HG02642 (cell line): ENCODE measurements at regions not wholly inside any gene's neighbourhood (a gene's known extent, or its start where the extent isn't known, plus 50 kb on each side); places are given as distances from the start of the nearest gene placed in this dataset.
"Not testable (repeated sequence)": the region's sequence is repeated elsewhere in the genome, so short reads cannot be mapped to it uniquely, and the experiment has no call there.

Experiments used
- ATAC-seq: cut with Tn5 transposase; IDR thresholded peaks from one replicate; pipeline ENCODE4 v1.9.1; 2021; ENCODE audit warnings: mild to moderate bottlenecking; ENCODE audit not compliant: unreplicated experiment, poor library complexity

DNA sequence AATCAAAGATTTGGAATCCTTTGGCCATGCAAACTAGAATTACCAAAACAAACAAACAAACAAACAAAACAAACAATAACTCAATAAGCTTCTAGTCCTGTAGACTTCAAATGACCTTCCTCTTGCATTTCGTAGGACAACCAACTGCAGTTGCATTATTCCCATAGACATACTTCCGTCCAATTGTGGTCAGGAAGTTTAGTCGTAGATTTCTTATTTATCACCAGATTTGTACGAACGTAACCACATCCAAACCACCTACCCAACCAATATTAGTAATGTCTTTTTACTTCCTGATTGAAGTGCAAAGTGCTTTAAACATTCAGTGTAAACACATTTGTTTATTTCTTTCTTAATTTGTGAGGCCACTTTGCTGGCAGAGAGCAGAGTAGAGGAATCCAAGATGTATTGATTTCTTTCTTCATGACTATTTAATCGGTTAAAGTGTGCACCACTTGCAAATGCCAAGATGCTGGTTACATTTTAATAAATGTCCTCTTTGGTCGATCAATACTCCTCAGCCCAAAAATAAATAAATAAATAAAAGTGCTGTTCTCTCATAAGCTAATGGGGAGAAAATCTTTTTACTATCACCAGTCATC, 1745.6 kb upstream of the CELF4 start:
- no peak for ATAC-seq

DNA sequence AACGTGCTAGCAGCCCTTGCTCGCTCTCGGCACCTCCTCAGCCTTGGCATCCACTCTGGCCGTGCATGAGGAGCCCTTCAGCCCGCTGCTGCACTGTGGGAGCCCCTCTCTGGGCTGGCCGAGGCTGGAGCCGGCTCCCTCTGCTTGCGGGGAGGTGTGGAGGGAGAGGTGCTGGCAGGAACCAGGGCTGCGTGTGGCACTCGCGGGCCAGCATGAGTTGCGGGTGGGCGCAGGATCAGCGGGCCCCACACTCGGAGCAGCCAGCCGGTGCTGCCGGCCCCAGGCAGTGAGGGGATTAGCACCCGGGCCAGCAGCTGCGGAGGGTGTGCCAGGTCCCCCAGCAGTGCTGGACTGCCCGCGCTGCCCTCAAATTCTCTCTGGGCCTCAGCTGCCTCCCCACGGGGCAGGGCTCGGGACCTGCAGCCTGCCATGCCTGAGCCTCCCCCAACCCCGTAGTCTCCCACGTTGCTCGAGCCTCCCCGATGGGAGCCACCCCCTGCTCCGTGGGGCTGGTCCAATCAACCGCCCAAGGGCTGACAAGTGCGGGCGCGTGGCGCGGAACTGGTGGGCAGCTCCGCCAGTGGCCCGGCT, 1743.4 kb upstream of the CELF4 start:
- ATAC-seq: not testable (repeated sequence)

DNA sequence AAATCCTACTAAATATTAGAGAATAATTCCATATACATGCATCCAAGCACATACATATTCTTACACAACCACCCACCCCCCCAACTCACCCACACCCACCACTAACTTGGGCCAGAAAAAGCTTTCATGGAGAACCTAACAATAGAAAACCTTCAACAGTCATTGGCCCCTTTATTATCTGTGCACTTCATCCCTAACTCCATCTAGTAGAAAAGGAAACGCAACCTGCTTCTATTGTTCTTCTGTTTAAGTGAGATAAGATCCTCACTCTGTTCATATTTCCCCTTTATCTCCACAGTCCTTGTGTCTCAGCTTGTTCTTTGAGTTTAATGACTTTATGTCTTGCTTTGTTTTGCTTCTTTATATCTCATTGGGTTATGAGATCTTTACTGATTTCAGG, 1740.2 kb upstream of the CELF4 start:
- ATAC-seq: no peak

DNA sequence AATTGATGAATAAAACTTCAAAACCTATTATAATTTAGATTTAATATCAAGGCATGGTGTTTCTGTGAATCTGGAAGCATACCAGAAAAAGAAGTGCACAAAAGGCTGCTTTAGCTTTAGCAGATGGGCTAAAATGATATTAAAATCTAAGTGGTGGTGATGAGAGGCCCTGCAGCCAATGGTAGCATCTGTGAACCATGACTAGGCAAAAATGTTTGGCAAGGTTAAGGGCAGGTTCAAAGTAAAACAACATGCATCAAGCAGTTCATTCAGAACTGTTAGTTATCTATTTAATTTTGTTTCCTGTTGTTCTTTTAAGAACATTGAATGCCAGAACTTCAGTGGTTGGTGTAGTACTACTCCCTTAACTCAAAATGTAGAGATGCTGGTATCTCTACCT, 1736.9 kb upstream of the CELF4 start:
- ATAC-seq: no peak

DNA sequence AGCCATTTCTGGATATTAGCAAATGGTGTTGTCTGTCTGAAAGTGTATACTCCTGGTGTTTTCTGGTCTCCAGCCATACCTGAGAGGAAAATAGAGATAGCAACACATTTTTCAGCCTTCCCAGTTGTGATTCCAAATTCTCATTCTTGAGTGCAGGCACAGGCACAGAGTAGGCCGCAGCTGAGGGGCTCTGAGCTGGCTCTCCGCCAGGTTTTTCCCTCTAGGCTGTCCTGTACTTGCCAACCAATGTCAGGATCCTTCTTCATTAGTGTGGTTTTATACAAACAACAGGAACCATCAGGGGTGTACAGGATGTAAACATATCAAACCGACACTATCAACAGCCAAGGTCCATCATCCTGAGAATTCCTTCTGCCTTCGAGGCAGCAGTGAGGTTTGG, 1733.6 kb upstream of the CELF4 start:
- no peak for ATAC-seq

DNA sequence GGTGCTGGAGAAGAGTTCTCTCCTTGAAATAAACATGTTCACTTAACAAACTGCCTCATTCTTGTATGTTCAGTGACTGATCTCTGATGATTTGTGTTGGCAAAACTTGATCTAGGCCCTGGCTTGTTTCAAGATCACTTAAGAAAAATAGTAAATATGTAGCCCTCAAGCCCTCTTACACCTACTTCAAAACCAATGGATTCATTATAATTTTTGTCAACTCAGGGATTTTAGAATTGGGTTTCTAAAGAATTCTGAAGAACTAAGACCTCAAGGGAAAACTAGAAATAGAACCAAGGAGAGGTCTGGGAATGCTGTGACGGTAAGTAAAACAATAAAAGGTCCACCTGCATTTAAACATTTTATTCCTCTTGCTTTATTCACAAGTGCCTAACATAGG, 1731.6 kb upstream of the CELF4 start:
- ATAC-seq: no peak

DNA sequence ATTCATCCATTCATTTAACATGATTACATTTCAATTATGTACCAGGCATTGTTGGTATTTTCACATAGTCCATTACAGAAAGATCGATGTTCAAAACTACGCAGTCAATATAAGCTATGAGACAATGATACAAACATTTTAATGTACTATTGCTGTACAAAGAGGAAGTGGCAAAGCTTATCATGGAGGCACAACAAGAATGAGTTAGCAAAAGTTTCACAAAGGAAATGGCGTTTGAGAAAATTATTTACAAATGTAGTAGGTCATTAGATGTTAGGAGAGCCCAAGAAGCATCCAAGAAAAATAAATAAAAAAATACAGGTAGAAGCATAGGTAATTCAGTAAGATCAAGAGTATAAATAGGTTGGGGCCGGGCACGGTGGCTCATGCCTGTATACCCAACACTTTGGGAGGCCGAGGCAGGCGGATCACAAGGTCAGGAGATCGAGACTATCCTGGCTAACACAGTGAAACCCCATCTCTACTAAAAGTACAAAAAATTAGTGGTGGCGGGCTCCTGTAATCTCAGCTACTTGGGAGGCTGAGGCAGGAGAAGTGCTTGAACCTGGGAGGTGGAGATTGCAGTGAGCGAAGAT, 1730.8 kb upstream of the CELF4 start:
- ATAC-seq: no peak

DNA sequence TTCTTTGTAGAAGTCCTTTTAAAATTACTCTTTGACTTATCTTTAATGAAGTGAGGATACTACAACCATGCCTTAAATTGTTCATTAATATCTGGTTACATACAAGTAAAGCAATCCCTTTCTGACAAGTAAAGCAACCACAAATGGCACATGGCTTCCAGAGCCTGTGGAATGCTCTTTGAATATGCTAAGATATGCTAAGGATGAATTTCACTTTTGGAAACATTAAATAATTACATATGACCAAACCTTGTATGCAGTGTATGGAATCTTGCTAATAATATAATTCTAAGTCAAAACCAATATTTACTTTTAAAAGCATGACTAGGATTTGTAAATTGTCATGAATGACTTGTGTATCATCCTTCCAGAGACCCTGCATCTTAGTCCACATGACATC, 1711.2 kb upstream of the CELF4 start:
- ATAC-seq: no peak

DNA sequence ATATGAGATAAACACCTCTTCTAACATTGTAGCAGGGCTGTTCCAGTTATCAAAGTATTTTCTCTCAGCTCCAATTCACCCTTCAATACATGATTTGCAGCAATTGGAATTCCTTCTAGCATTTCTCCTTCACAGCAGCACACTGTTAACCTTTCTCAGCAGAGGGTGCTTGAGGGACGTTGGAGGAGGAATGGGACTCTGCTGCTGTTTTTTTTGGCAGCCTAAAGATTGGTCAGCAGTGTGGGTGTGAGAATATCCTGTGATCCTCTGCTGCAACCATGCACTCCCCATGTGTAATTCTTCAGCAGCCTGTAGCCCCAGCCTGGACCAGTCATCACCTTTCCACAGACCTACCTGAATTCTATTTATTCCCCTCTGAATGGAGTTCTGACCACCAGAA, 1708.9 kb upstream of the CELF4 start:
- ATAC-seq: no peak

DNA sequence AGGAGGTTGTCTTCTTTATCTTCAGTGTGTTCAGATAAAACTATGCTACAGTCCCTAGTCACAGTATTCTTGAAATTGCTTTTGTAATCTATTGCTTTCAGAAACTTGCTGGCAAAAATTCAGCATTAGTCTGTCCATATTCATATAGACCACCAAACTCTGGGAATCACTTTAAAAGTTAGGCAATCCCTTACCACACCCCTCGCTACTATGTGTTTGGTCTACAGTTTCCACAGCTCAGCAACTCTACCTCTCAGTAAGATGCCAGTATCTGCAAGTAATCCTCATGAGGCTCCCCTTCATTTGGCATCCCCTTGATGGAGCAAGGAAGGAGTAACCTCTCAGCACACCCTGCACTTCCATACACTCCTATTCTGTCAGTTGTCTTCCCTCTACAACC, 1706.6 kb upstream of the CELF4 start:
- no peak for ATAC-seq

DNA sequence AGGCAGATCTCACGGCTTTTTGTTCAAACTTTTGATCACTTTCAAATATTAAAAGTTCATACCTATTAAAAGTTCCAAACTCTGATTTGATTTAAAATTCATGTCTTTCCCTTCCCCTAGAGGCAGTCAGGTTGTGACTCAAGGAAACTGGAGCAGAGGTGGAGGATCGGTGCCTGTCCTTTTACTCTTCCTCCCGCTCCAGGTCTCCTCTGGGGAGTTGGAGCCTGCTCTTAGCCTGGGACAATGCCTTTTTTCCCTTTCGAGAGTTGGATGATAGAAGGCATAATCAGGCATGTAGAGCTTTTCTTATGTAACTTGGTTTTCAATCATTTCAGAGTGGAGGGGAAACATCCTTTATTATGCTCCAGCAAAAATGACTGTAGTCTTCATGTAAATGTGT, 1706.1 kb upstream of the CELF4 start:
- no peak for ATAC-seq

DNA sequence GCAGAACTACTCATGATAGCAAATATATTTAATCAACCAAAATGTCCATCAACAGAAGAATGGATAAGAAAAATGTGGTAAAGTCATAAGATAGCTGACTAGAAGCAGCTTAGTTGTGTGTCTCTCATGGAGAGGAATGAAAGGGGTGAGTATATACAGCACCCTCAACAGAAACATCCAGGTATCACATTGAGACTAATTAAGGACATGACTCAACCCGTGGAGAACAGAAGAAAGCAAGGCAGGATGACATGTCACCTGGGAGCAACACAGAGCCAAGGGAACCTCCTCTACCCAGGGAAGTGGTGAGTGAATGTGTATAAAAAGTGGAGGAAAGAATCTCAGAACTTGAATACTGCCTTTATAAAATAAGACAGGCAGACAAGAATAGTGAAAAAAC, 1695.0 kb upstream of the CELF4 start:
- ATAC-seq: no peak

DNA sequence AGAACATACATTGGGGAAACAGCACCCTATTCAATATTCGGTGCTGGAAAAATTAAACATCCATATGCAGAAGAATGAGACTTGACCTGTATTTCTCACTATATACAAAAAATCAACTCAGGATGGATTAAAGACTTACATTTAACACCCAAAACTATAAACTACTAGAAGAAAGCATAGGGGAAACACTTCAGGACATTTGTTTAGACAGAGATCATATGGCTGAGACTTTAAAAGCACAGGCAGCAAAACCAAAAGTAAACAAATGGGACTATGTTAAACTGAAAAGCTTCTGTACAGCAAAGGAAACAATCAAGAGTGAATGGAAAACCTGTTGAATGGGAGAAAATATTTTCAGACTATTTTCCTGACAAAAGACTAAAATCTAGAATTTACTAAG, 1694.1 kb upstream of the CELF4 start:
- ATAC-seq: no peak

DNA sequence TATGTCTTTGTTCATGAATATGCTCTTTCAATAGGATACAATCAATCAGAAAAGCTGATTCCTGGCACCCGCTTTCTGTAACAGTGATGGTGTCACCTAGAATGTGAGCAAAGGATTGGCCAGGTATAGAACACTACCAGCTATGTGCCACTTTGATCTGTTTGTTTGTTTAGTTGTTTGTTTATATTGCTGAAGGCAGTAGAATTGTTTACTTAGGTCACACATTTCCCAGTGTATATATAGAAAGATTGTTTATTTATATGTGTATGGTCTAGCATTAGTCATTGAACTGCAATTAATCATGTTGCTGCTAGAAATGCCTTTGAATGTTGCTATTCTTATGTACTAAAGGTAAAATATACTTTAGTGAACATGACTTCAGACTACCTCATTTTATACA, 1678.6 kb upstream of the CELF4 start:
- no peak for ATAC-seq

DNA sequence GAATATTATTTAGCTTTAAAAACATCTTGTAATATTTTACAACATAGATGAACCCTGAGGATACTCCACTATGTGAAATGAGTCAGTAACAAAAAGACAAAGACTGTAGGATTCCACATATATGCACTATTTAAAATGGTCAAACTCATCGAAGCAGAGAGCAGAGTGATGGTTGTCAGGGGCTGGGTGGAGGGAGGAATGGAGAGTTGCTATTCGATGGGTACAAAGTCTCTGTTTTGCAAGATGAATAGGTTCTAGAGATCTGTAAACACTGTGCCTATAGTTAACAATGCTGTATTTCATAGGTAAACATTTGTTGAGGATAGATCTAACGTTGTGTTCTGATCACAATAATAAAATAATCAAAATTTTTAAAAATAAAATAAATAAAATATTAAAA, 1675.9 kb upstream of the CELF4 start:
- ATAC-seq: no peak

DNA sequence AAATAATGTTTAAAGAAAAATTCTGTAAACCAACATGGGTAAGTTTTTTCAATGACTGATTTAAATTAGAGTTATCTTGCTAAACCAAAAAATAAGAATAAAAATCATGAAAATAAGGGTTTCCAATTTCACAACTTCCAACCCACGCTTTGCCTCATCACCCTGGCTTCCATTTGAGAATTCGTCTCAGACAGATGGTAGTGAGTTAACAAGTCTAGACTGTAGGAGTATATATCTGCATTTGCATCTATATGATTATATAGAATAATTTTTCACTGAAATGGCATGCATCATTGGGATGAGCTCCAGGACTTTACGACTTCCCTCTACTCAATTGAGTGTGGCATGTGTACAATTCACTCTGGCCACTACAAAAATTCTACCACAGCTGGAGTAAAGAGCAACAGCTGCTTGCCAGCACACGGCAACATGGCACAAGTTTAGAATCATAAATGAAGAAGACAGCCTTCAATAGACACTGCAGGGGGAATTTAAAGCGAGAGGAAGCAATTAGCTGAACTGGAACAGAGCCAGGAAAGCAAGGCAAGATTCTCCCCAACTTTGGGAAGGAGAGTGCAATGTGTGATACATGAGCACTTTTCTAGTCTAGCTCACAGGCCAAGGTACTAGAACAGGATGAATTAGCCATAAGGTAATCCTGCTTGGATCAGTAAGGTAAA, 1673.5 kb upstream of the CELF4 start:
- no peak for ATAC-seq

DNA sequence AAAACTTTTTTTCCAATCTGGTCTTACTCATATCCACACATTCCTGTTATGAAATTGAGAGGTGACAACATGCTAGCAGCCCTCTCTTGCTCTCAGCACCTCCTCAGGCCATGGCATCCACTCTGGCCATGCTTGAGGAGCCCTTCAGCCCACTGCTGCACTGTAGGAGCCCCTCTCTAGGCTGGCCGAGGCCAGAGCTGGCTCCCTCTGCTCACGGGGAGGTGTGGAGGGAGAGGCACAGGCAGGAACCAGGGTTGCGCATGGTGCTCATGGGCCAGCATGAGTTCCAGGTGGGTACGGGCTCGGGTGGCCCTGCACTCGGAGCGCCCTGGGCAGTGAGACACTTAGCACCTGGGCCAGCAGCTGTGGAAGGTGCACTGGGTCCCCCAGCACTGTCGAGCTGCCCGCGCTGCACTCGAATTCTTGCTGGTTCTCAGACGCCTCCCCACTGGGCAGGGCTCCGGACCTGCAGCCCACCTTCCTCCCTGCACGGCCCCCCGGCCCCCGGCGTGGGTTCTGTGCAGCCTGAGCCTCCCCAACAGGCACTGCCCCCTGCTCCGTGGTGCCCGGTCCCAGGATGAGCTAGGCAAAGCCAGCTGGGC, 1669.6 kb upstream of the CELF4 start:
- ATAC-seq: no peak

DNA sequence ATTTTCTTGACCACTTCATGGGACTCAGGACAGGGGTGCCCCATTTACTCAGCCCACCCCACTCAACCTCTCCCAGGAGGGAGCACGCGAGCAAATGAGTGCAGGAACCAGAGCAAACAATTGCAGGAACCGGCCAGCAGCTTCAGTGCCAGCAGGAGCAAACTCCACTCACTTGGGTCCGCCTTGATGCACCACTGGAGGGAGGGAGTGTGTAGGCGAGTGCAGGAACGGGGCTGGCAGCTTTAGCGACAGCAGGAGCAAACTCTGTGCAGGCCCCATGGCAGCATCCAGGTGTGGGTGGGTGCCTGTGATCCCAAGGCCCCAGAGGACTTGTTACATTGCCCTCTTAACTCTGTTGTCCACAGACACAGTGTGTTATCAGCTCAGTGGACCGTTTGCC, 1667.3 kb upstream of the CELF4 start:
- no peak for ATAC-seq

DNA sequence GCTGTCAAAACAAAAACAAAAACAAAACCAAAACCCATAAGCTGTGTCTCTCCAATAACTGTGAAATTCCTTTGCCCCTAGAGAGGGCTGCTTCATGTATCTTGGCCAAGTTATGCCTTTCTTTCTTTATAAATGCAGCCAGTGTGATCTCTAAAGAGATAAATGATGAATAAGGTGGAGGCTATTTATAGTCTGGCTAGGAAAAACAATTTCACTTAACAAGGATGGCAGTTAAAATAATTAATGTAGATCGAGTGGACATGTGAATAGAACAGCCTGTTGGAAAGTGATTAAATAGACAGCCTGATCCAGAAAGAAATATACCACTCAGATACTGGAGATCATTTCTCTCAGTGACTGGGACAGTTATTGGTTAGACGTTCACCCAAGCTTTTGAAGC, 1666.9 kb upstream of the CELF4 start:
- no peak for ATAC-seq

DNA sequence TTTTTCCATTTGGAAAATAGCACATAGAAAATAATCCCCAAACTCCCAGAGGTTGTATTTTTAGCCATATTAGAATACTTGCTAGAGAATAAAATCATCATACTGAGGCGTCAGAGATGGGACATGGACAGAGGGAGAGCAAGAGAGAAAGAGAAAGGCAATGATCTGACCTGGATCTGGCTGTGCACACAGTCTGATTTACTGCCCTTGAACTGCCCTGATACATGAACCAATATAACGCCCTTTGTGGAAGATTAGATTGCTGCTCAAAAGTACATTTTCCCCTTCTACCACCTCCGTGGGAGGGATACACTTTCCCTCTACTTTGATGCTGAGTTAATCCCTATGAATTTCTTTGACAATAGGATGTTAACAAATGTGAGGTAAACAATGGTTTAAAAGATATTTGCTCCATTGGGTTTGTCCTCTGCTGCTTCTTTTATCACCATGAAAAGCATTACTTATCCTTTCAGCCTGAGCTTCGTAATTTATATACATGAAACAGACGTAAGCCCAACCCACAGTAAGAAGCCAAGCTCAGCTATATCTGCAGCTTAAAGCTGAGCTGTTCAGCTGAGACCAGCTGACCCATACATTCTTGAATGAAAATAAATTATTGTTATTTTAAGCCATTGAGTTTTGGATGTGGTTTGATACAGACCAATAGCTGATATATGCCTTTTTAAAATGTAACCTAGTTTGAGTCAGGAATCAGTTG, 1664.6 kb upstream of the CELF4 start:
- no peak for ATAC-seq

DNA sequence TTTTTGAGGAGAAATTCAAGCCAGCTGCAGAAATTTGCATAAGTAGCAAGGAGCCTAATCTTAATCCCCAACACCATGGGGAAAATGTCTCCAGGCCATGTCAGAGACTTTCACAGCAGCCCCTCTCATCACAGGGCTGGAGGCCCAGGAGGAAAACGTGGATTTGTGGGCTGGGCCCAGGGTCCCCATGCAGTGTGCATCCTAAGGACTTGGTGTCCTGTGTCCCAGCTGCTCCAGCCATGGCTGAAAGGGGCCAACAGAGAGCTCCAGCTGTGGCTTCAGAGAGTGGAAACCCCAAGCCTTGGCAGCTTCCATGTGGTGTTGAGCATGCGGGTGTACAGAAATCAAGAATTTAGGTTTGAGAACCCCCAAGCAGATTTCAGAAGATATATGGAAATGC, 1662.2 kb upstream of the CELF4 start:
- ATAC-seq: not testable (repeated sequence)
